HEK293T (cell line): ENCODE measurements at regions not wholly inside any gene's neighbourhood (a gene's known extent, or its start where the extent isn't known, plus 50 kb on each side); places are given as distances from the start of the nearest gene placed in this dataset.
"Not testable (repeated sequence)": the region's sequence is repeated elsewhere in the genome, so short reads cannot be mapped to it uniquely, and the experiment has no call there.

ENCODE experiments used
- CTCF ChIA-PET: fragments of 350-600 bp; formaldehyde crosslinking; extraction: SDS; loops from one replicate; lab custom pipeline; 2021; ENCODE audit warnings: antibody characterized with exemption, inconsistent platforms; lab: Yijun Ruan, JAX
- POLR2A ChIA-PET: fragments of 350-600 bp; formaldehyde crosslinking; extraction: SDS; loops from one replicate; lab custom pipeline; 2020; ENCODE audit warnings: antibody characterized with exemption, inconsistent platforms; lab: Yijun Ruan, JAX
- DNase-seq: peaks from one replicate; pipeline ENCODE4 v3.0.0; 2012; ENCODE audit warnings: mixed read lengths; ENCODE audit errors: extremely low spot score
- ARNT ChIP-seq: fragments of 450-650 bp; IDR thresholded peaks from 2 replicates; pipeline ENCODE4 v1.6.1; 2017; ENCODE audit warnings: mild to moderate bottlenecking
- BHLHE40 ChIP-seq: fragments of 450-650 bp; IDR thresholded peaks from 2 replicates; pipeline ENCODE4 v1.6.1; 2016; ENCODE audit warnings: mild to moderate bottlenecking, moderate library complexity, borderline replicate concordance
- CTBP1 ChIP-seq: fragments of 450-650 bp; IDR thresholded peaks from 2 replicates; pipeline ENCODE4 v1.6.1; 2016; ENCODE audit warnings: borderline replicate concordance
- ELF4 ChIP-seq: fragments of 450-650 bp; IDR thresholded peaks from 2 replicates; pipeline ENCODE4 v1.6.1; 2017; ENCODE audit warnings: antibody characterized with exemption
- FOXA1 ChIP-seq: fragments of 450-650 bp; IDR thresholded peaks from 2 replicates; pipeline ENCODE4 v1.6.1; 2016; ENCODE audit warnings: mild to moderate bottlenecking
- FOXK2 ChIP-seq: fragments of 450-650 bp; IDR thresholded peaks from 2 replicates; pipeline ENCODE4 v1.6.1; 2016; ENCODE audit warnings: mild to moderate bottlenecking
- FOXM1 ChIP-seq: fragments of 450-650 bp; IDR thresholded peaks from 2 replicates; pipeline ENCODE4 v1.6.1; 2017; ENCODE audit warnings: mild to moderate bottlenecking, borderline replicate concordance
- HDGF ChIP-seq: fragments of 450-650 bp; IDR thresholded peaks from 2 replicates; pipeline ENCODE4 v1.6.1; 2017; ENCODE audit warnings: antibody characterized with exemption, borderline replicate concordance
- L3MBTL2 ChIP-seq: fragments of 450-650 bp; conservative IDR thresholded peaks from 2 replicates; pipeline ENCODE4 v1.6.1; 2016; ENCODE audit warnings: mild to moderate bottlenecking
- LEF1 ChIP-seq: fragments of 450-650 bp; IDR thresholded peaks from 2 replicates; pipeline ENCODE4 v1.6.1; 2017; ENCODE audit warnings: mild to moderate bottlenecking, borderline replicate concordance
- NFRKB ChIP-seq: fragments of 450-650 bp; IDR thresholded peaks from 2 replicates; pipeline ENCODE4 v1.6.1; 2016; ENCODE audit warnings: mild to moderate bottlenecking, moderate library complexity
- SP1 ChIP-seq: fragments of 450-650 bp; IDR thresholded peaks from 2 replicates; pipeline ENCODE4 v1.6.1; 2017
- SUZ12 ChIP-seq: fragments of 450-650 bp; IDR thresholded peaks from 2 replicates; pipeline ENCODE4 v1.6.1; 2016; ENCODE audit warnings: mild to moderate bottlenecking
- TARDBP ChIP-seq: fragments of 450-650 bp; IDR thresholded peaks from 2 replicates; pipeline ENCODE4 v1.6.1; 2016
- ZNF384 ChIP-seq: fragments of 450-650 bp; IDR thresholded peaks from 2 replicates; pipeline ENCODE4 v1.6.1; 2016
- TF ChIP-seq, protein P1 (sequence below): fragments of 450-650 bp; IDR thresholded peaks from 2 replicates; pipeline ENCODE4 v1.6.1; 2016

DNA sequence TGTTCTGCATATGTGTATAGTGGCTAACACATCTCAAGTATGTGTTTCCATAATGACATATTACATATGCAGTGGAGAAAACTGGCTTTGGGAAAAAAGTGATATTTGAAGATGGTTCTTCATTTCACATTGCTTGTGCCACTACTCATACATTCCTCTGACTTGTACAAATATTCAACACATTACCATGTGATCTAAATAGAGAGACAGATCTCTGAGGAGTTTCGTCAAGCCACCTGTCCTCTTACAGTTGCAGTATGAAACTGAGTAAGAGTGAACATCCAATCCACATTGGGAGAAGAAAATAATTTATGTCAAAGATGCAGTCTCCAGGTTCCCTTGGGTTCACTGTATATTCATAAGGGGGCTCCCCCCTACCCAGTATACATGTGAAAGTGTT lies 123.9 kb downstream of the KDR start:
- TF ChIP-seq ZNF384 (no peak), BHLHE40 (no peak), ELF4 (no peak), ARNT (no peak), TARDBP (no peak), NFRKB (no peak)
- TF ChIP-seq, protein P1, sequence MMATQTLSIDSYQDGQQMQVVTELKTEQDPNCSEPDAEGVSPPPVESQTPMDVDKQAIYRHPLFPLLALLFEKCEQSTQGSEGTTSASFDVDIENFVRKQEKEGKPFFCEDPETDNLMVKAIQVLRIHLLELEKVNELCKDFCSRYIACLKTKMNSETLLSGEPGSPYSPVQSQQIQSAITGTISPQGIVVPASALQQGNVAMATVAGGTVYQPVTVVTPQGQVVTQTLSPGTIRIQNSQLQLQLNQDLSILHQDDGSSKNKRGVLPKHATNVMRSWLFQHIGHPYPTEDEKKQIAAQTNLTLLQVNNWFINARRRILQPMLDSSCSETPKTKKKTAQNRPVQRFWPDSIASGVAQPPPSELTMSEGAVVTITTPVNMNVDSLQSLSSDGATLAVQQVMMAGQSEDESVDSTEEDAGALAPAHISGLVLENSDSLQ, result no peak
- ChIA-PET POLR2A (no interaction called here), CTCF (no interaction called here)
- no peak for DNase-seq

DNA sequence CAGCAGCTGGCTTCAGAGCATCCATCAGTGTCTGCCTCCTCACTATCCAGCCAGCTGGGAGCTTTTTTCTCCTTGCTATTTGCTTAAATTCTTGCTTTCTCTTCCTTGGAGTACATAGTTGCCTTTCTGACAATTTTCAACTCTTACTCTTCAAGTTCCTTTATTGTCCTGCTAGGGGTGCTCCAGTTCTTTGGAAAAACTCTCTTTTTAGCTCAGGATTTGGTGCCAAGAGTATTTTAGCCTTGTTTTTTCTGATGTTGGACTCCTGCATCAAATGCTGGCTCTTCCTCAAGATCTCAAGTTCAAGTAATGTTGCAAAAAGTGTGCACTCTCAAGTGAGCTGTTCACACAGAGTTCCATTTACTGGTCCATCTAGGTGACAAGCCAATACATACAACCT lies 126.4 kb downstream of the KDR start:
- no peak for DNase-seq
- TF ChIP-seq TARDBP (no peak), CTBP1 (no peak), SUZ12 (no peak), BHLHE40 (no peak), NFRKB (no peak), ARNT (no peak), HDGF (no peak), FOXA1 (no peak), L3MBTL2 (no peak), ZNF384 (no peak), SP1 (no peak), FOXM1 (no peak), FOXK2 (no peak)
- TF ChIP-seq, protein P1, result no peak
- CTCF ChIA-PET, result interaction anchor here (0.5 to 0.8 kb wide), 2 partner anchors 136 to 322 kb away, joined by 3 to 4 read pairs; no protein-coding TSS in a partner anchor
- POLR2A ChIA-PET, result no interaction called here

DNA sequence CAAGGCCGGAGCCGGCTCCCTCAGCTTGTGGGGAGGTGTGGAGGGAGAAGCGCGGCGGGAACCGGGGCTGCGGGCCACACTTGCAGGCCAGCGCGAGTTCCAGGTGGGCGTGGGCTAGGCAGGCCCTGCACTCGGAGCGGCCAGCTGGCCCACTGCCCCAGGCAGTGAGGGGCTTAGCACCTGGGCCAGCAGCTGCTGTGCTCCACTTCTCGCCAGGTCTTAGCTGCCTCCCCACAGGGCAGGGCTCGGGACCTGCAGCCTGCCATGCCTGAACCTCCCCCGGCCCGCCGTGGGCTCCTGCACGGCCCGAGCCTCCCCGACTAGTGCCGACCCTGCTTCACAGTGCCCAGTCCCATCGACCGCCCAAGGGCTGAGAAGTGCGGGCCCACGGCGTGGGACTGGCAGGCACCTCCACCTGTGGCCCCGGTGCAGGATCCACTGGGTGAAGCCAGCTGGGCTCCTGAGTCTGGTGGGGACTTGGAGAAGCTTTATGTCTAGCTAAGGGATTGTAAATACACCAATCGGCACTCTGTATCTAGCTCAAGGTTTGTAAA lies 131.8 kb downstream of the KDR start:
- CTCF ChIA-PET, DNase-seq, POLR2A ChIA-PET: not testable (repeated sequence)

DNA sequence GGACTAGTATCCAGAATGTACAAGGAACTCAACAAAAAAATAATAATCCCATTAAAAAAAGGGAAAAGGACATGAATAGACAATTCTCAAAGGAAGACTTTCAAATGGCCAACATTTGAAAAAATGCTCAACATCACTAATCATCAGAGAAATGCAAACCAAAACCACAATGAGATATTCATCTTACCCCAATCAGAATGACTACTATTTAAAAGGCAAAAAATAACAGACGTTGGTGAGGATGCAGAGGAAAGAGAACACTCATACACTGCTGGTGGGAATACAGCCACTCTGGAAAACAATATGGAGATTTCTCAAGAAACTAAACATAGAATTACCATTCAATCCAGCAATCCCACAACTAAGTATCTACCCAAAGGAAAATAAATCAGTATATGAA lies 133.1 kb downstream of the KDR start:
- POLR2A ChIA-PET, result no interaction called here
- CTCF ChIA-PET, result no interaction called here
- TF ChIP-seq FOXK2 (no peak), TARDBP (no peak), HDGF (no peak), SUZ12 (no peak), FOXM1 (no peak), ELF4 (no peak), CTBP1 (no peak), NFRKB (no peak), LEF1 (no peak), SP1 (no peak), FOXA1 (no peak), BHLHE40 (no peak), ZNF384 (no peak), L3MBTL2 (no peak), ARNT (no peak)
- TF ChIP-seq, protein P1, result no peak
- DNase-seq, result no peak

DNA sequence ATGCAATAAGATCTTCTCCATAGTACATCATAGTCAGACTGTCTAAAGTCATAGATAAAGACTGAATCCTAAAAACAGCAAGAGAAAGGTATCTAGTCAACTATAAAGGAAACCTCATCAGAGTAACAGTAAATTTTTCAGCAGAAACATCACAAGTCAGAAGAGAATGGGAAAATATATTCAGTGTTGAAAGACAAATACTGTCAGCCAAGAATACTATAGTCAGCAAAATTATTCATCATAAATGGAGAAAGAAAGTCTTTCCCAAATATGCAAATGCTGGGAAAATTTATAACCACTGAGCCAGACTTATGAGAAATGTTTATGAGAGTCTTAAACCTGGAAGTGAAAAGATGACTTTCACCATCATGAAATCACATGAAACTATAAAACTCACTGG lies 136.7 kb downstream of the KDR start:
- POLR2A ChIA-PET, result no interaction called here

More for the DNA sequence above, 136.7 kb downstream of the KDR start:
- TF ChIP-seq LEF1 (no peak), BHLHE40 (no peak), FOXK2 (no peak), L3MBTL2 (no peak), TARDBP (no peak), ZNF384 (no peak), ELF4 (no peak), ARNT (no peak), SUZ12 (no peak), CTBP1 (no peak), FOXA1 (no peak), NFRKB (no peak), HDGF (no peak), FOXM1 (no peak), SP1 (no peak)
- TF ChIP-seq, protein P1, result no peak
- CTCF ChIA-PET, result no interaction called here
- DNase-seq, result no peak
